ENCODE measurements at regions not wholly inside any gene's neighbourhood (a gene's known extent, or its start where the extent isn't known, plus 50 kb on each side); places are given as distances from the start of the nearest gene placed in this dataset.

GRCh38 chr6:114577109-114577508 lies 234.3 kb upstream of the HS3ST5 start:
- no peaks in the 10 kb centered on the region for H3K79me2 ChIP-seq (ENCODE audit: insufficient read depth, low read length)
- POLR2A ChIA-PET, result no interaction called here
- BruUV-seq (replicated peaks), result no TSS peak
- no peak overlapping the region for H2AFZ ChIP-seq (ENCODE audit: low read length)
- CTCF ChIA-PET (ENCODE audit: low intra/inter-chr PET ratio, low total read pairs), result no interaction called here
- intact Hi-C loops (cut with micrococcal nuclease; ENCODE audit: unreplicated experiment), result no loop called here
- no peak for ATAC-seq
- no peaks in the 10 kb centered on the region; a peak in 1 of 5 replicates for H3K27me3 ChIP-seq (ENCODE audit: control insufficient read depth in 1 of 2, insufficient read depth in 2 of 2, low read length in 2 of 2)
- DNase-seq (ENCODE audit: low spot score), result no peak
- no peak overlapping the region for H3K9ac ChIP-seq (ENCODE audit: insufficient read depth, low read depth, low read length)
- 3% methylated on average over 1 of the region's 1 CpG for WGBS (ENCODE audit: low lambda C conversion rate)
- H3K4me1 ChIP-seq (ENCODE audit: insufficient read depth, low read length), result no peaks in the 10 kb centered on the region; the same call in 1 of the 2 replicates
- H3K27ac ChIP-seq (ENCODE audit: extremely low read length, insufficient read depth, low read length), result no peak overlapping the region
- in situ Hi-C loops (cut with HindIII; ENCODE audit: extremely low pct_ligation_motif_present, low pct_unique_long_range_greater_than_20kb), result no loop called here
- H3K36me3 ChIP-seq (replicated peaks in 1 of 2; ENCODE audit: control insufficient read depth in 1 of 2, insufficient read depth in 2 of 2, low read length in 2 of 2), result no peaks in the 10 kb centered on the region
- H3K4me2 ChIP-seq (ENCODE audit: low read depth, low read length), result no peak overlapping the region
- no peak for TF ChIP-seq SMARCE1 (IDR thresholded peaks at IDR 0.05; ENCODE audit: borderline replicate concordance)
- no peak for TF ChIP-seq TFAP4 (IDR thresholded peaks at IDR 0.05; ENCODE audit: borderline replicate concordance, low read depth)
- TF ChIP-seq ZNF703 (CRISPR knock-in tag; IDR thresholded peaks at IDR 0.05; ENCODE audit: borderline replicate concordance), result no peak
- TF ChIP-seq ERF (CRISPR knock-in tag; IDR thresholded peaks at IDR 0.05), result no peak
- no peak for TF ChIP-seq ZNF414 (CRISPR knock-in tag; IDR thresholded peaks at IDR 0.05)
- no peak for TF ChIP-seq HNRNPL (IDR thresholded peaks at IDR 0.05; ENCODE audit: low read depth, low read length)
- TF ChIP-seq ZNF768 (CRISPR knock-in tag; IDR thresholded peaks at IDR 0.05), result no peak
- TF ChIP-seq ARID4A (CRISPR knock-in tag; IDR thresholded peaks at IDR 0.05; ENCODE audit: borderline replicate concordance), result no peak
- TF ChIP-seq POLR2AphosphoS2 (IDR thresholded peaks at IDR 0.05; ENCODE audit: low read depth, low read length), result no peak
- no peak for TF ChIP-seq ZNF333 (CRISPR knock-in tag; IDR thresholded peaks at IDR 0.05; ENCODE audit: borderline replicate concordance)
- TF ChIP-seq HOMEZ (CRISPR knock-in tag; IDR thresholded peaks at IDR 0.05; ENCODE audit: low read depth), result no peak
- TF ChIP-seq ZNF451 (CRISPR knock-in tag; IDR thresholded peaks at IDR 0.05), result no peak
- no peak for TF ChIP-seq RFX3 (CRISPR knock-in tag; IDR thresholded peaks at IDR 0.05)
- no peak for TF ChIP-seq ZNF296 (CRISPR knock-in tag; conservative IDR thresholded peaks at IDR 0.05)
- TF ChIP-seq MYNN (CRISPR knock-in tag; IDR thresholded peaks at IDR 0.05; ENCODE audit: low read depth), result no peak
- no peak for TF ChIP-seq RFX1 (IDR thresholded peaks at IDR 0.05)
- H3K4me3 ChIP-seq (replicated peaks in 1 of 3; ENCODE audit: insufficient read depth in 1 of 3, low read depth in 2 of 3, low read length in 3 of 3), result no peak overlapping the region
- no peaks in the 10 kb centered on the region for H4K20me1 ChIP-seq (ENCODE audit: insufficient read depth, low read length)
- no peaks in the 10 kb centered on the region for H3K9me3 ChIP-seq (ENCODE audit: low read length)
- no peak for FAIRE-seq

Data from HepG2 (cell line).